ENCODE measurements at regions not wholly inside any gene's neighbourhood (a gene's known extent, or its start where the extent isn't known, plus 50 kb on each side); places are given as distances from the start of the nearest gene placed in this dataset.

- TF ChIP-seq MYC (IDR thresholded peaks at IDR 0.05; ENCODE audit: low read depth, low read length) (no peak), CTCF (IDR thresholded peaks at IDR 0.05; ENCODE audit: low read depth, low read length) (no peak), POLR2A (IDR thresholded peaks at IDR 0.05; ENCODE audit: extremely low read depth, insufficient read length) (no peak), MAX (IDR thresholded peaks at IDR 0.05; ENCODE audit: low read depth, low read length) (no peak)
- DNase-seq (ENCODE audit: low read depth) = no peak
- no peak overlapping the region for H3K4me3 ChIP-seq (ENCODE audit: low read depth, low read length)
Measured at GRCh38 chr6:18883851-18884250, 496.7 kb downstream of the RNF144B start.

GRCh38 chr6:18893540-18894269, 506.6 kb downstream of the RNF144B start:
- no peak for TF ChIP-seq POLR2A (IDR thresholded peaks at IDR 0.05; ENCODE audit: extremely low read depth, insufficient read length)
- no peak for TF ChIP-seq MAX (IDR thresholded peaks at IDR 0.05; ENCODE audit: low read depth, low read length)
- TF ChIP-seq MYC (IDR thresholded peaks at IDR 0.05; ENCODE audit: low read depth, low read length) = no peak
- TF ChIP-seq CTCF (IDR thresholded peaks at IDR 0.05; ENCODE audit: low read depth, low read length) = no peak
- H3K4me3 ChIP-seq (ENCODE audit: low read depth, low read length) = no peak overlapping the region

GRCh38 chr6:18897350-18897749, 510.2 kb downstream of the RNF144B start:
- TF ChIP-seq CTCF (IDR thresholded peaks at IDR 0.05; ENCODE audit: low read depth, low read length) (no peak), MYC (IDR thresholded peaks at IDR 0.05; ENCODE audit: low read depth, low read length) (no peak), MAX (IDR thresholded peaks at IDR 0.05; ENCODE audit: low read depth, low read length) (no peak), POLR2A (IDR thresholded peaks at IDR 0.05; ENCODE audit: extremely low read depth, insufficient read length) (no peak)
- no peak overlapping the region for H3K4me3 ChIP-seq (ENCODE audit: low read depth, low read length)
- no peak for DNase-seq (ENCODE audit: low read depth)

More at GRCh38 chr6:18893540-18894269, 506.6 kb downstream of the RNF144B start:
- no peak for DNase-seq (ENCODE audit: low read depth)

- no peak overlapping the region for H3K4me3 ChIP-seq (ENCODE audit: low read depth, low read length)
- no peak for TF ChIP-seq MAX (IDR thresholded peaks at IDR 0.05; ENCODE audit: low read depth, low read length)
- TF ChIP-seq POLR2A (IDR thresholded peaks at IDR 0.05; ENCODE audit: extremely low read depth, insufficient read length) = no peak
- no peak for TF ChIP-seq CTCF (IDR thresholded peaks at IDR 0.05; ENCODE audit: low read depth, low read length)
- TF ChIP-seq MYC (IDR thresholded peaks at IDR 0.05; ENCODE audit: low read depth, low read length) = no peak
- no peak for DNase-seq (ENCODE audit: low read depth)
Measured at GRCh38 chr6:18904681-18905080, 517.5 kb downstream of the RNF144B start.

GRCh38 chr6:18920701-18921100, 533.6 kb downstream of the RNF144B start:
- TF ChIP-seq POLR2A (IDR thresholded peaks at IDR 0.05; ENCODE audit: extremely low read depth, insufficient read length) (no peak), CTCF (IDR thresholded peaks at IDR 0.05; ENCODE audit: low read depth, low read length) (no peak), MYC (IDR thresholded peaks at IDR 0.05; ENCODE audit: low read depth, low read length) (no peak), MAX (IDR thresholded peaks at IDR 0.05; ENCODE audit: low read depth, low read length) (no peak)
- DNase-seq (ENCODE audit: low read depth) = no peak
- H3K4me3 ChIP-seq (ENCODE audit: low read depth, low read length) = no peak overlapping the region
